A549 (cell line): ENCODE measurements at regions not wholly inside any gene's neighbourhood (a gene's known extent, or its start where the extent isn't known, plus 50 kb on each side); places are given as distances from the start of the nearest gene placed in this dataset.

ENCODE experiments used
- ATAC-seq, 2 experiments: fragments of 200-7000 bp in 1 of 2; fragments of >200 bp in 1 of 2; cut with Nextera tagmentation in 1 of 2; cut with Tn5 transposase in 1 of 2; 3 replicates each; pipeline versions ENCODE4 v1.8.0 to v1.9.1; 2018 to 2020; ENCODE audit warnings: mild to moderate bottlenecking in 1 of 2, moderate library complexity in 1 of 2
- CTCF ChIA-PET: fragments of 300-600 bp; sonication (Branson Sonifier 250); formaldehyde crosslinking; extraction: SDS; loops from one replicate; lab custom pipeline; 2021; ENCODE audit warnings: antibody characterized with exemption, inconsistent platforms; lab: Yijun Ruan, JAX
- POLR2A ChIA-PET: fragments of 350-600 bp; formaldehyde crosslinking; extraction: SDS; loops from one replicate; lab custom pipeline; 2021; ENCODE audit warnings: antibody characterized with exemption, inconsistent platforms; lab: Yijun Ruan, JAX
- DNase-seq, 2 experiments: peaks; one replicate each; pipeline versions ENCODE4 v3.0.0 to v3.0.0-alpha.2; 2011 to 2016; ENCODE audit warnings: low read depth in 1 of 2, low spot score in 1 of 2
- FAIRE-seq: peaks from 2 replicates; lab custom pipeline; 2011; peaks lifted over from hg19 to GRCh38; lab: Jason Lieb, UNC
- H3K27ac ChIP-seq, 2 experiments: fragments of >200 bp; sonication (Bioruptor Twin); formaldehyde crosslinking; 3 replicates each; pipeline ENCODE4 v1.5.1; 2016 to 2017
- H3K4me1 ChIP-seq: fragments of >200 bp; sonication (Bioruptor Twin); formaldehyde crosslinking; 3 replicates; pipeline ENCODE4 v1.6.1; 2016
- H3K4me2 ChIP-seq: fragments of >200 bp; sonication (Bioruptor Twin); formaldehyde crosslinking; 3 replicates; pipeline ENCODE4 v1.6.1; 2016
- H3K4me3 ChIP-seq: fragments of >200 bp; sonication (Bioruptor Twin); formaldehyde crosslinking; 3 replicates; pipeline ENCODE4 v1.5.1; 2016
- H3K9me3 ChIP-seq: fragments of >200 bp; sonication (Bioruptor Twin); formaldehyde crosslinking; 3 replicates; pipeline ENCODE4 v1.6.1; 2016
- ATOH8 ChIP-seq: fragments of 250-450 bp; sonication (Bioruptor Pico); IDR thresholded peaks from 2 replicates; pipeline ENCODE4 v1.5.0; 2020; ENCODE audit warnings: low read depth, mild to moderate bottlenecking, moderate library complexity
- CEBPB ChIP-seq, 2 experiments: fragments of >200 bp in 1 of 2; sonication (Bioruptor Twin) in 1 of 2; formaldehyde crosslinking in 1 of 2; IDR thresholded peaks; 2 replicates each; pipeline ENCODE4 v1.6.1; 2012 to 2016
- CHD2 ChIP-seq: fragments of 150-350 bp; IDR thresholded peaks from 2 replicates; pipeline ENCODE4 v1.6.1; 2014; ENCODE audit warnings: low read length; ENCODE audit not compliant: partially characterized antibody
- E2F6 ChIP-seq: IDR thresholded peaks from 2 replicates; pipeline ENCODE4 v1.6.1; 2012; ENCODE audit warnings: low read depth, borderline replicate concordance
- EHF ChIP-seq: fragments of 250-450 bp; sonication (Bioruptor Pico); IDR thresholded peaks from 2 replicates; pipeline ENCODE4 v1.5.0; 2020; ENCODE audit warnings: mild to moderate bottlenecking
- EHMT2 ChIP-seq: fragments of 200-600 bp; sonication (generic); IDR thresholded peaks from 2 replicates; pipeline ENCODE4 v1.6.1; 2016; ENCODE audit warnings: antibody characterized with exemption, low read depth, mild to moderate bottlenecking, moderate library complexity
- FOSB ChIP-seq: fragments of 250-450 bp; sonication (Bioruptor Pico); IDR thresholded peaks from 2 replicates; pipeline ENCODE4 v1.5.0; 2020; ENCODE audit warnings: mild to moderate bottlenecking, moderate library complexity
- FOXS1 ChIP-seq: fragments of 250-450 bp; sonication (Bioruptor Pico); IDR thresholded peaks from 2 replicates; pipeline ENCODE4 v1.5.0; 2020; ENCODE audit warnings: mild to moderate bottlenecking, moderate library complexity
- GATA3 ChIP-seq: IDR thresholded peaks from 2 replicates; pipeline ENCODE4 v1.6.1; 2012; ENCODE audit warnings: borderline replicate concordance
- HDAC2 ChIP-seq: fragments of 200-600 bp; sonication (generic); IDR thresholded peaks from 2 replicates; pipeline ENCODE4 v1.6.1; 2016
- HEYL ChIP-seq: fragments of 250-450 bp; sonication (Bioruptor Pico); IDR thresholded peaks from 2 replicates; pipeline ENCODE4 v1.8.0; 2021; ENCODE audit warnings: mild to moderate bottlenecking, moderate library complexity
- HOXB5 ChIP-seq: fragments of 250-450 bp; sonication (Bioruptor Pico); IDR thresholded peaks from 2 replicates; pipeline ENCODE4 v1.5.0; 2020; ENCODE audit warnings: mild to moderate bottlenecking, moderate library complexity
- JUN ChIP-seq, 2 experiments: fragments of >200 bp; sonication (Bioruptor Twin); formaldehyde crosslinking; IDR thresholded peaks; 2 replicates in 1 of 2; 3 replicates in 1 of 2; pipeline ENCODE4 v1.6.1; 2016 to 2017
- KDM5A ChIP-seq: fragments of 200-600 bp; sonication (generic); IDR thresholded peaks from 2 replicates; pipeline ENCODE4 v1.6.1; 2016; ENCODE audit warnings: antibody characterized with exemption, mild to moderate bottlenecking
- NFE2L2 ChIP-seq: fragments of 150-350 bp; conservative IDR thresholded peaks from 2 replicates; pipeline ENCODE4 v1.6.1; 2014; ENCODE audit warnings: low read length
- NPAS2 ChIP-seq: fragments of 250-450 bp; sonication (Bioruptor Pico); IDR thresholded peaks from 2 replicates; pipeline ENCODE4 v1.8.0; 2022; ENCODE audit warnings: mild to moderate bottlenecking, moderate library complexity, borderline replicate concordance
- NR3C1 ChIP-seq: fragments of >200 bp; sonication (Bioruptor Twin); formaldehyde crosslinking; IDR thresholded peaks from 3 replicates; pipeline ENCODE4 v1.6.1; 2017
- RAD21 ChIP-seq, 2 experiments: fragments of >200 bp in 1 of 2; sonication (Bioruptor Twin) in 1 of 2; formaldehyde crosslinking in 1 of 2; IDR thresholded peaks in 1 of 2; conservative IDR thresholded peaks in 1 of 2; 2 replicates in 1 of 2; 3 replicates in 1 of 2; pipeline ENCODE4 v1.6.1; 2012 to 2018; ENCODE audit warnings: inconsistent platforms in 1 of 2
- RARB ChIP-seq: fragments of 250-450 bp; sonication (Bioruptor Pico); IDR thresholded peaks from 2 replicates; pipeline ENCODE4 v1.8.0; 2021; ENCODE audit warnings: mild to moderate bottlenecking, moderate library complexity
- RCOR1 ChIP-seq: fragments of 150-350 bp; IDR thresholded peaks from 2 replicates; pipeline ENCODE4 v1.6.1; 2014; ENCODE audit warnings: antibody characterized with exemption, low read length, low read depth
- REST ChIP-seq: fragments of 200-600 bp; sonication (generic); IDR thresholded peaks from 2 replicates; pipeline ENCODE4 v1.6.1; 2016; ENCODE audit warnings: antibody characterized with exemption, mild to moderate bottlenecking, moderate library complexity
- RNF2 ChIP-seq: fragments of 200-600 bp; sonication (generic); IDR thresholded peaks from 2 replicates; pipeline ENCODE4 v1.6.1; 2016; ENCODE audit warnings: low read depth, mild to moderate bottlenecking, antibody characterized with exemption, moderate library complexity, borderline replicate concordance
- SMC3 ChIP-seq: fragments of >200 bp; sonication (Bioruptor Twin); formaldehyde crosslinking; IDR thresholded peaks from 3 replicates; pipeline ENCODE4 v1.6.1; 2018; ENCODE audit warnings: inconsistent platforms
- SREBF2 ChIP-seq: fragments of 450-650 bp; IDR thresholded peaks from 2 replicates; pipeline ENCODE4 v1.6.1; 2014; ENCODE audit warnings: mild to moderate bottlenecking, moderate library complexity
- TP53 ChIP-seq: fragments of 250-450 bp; sonication (Bioruptor Pico); IDR thresholded peaks from 2 replicates; pipeline ENCODE4 v1.5.0; 2021; ENCODE audit warnings: mild to moderate bottlenecking, moderate library complexity
- ZFP36 ChIP-seq: fragments of 450-650 bp; IDR thresholded peaks from 2 replicates; pipeline ENCODE4 v1.6.1; 2014; ENCODE audit warnings: borderline replicate concordance; ENCODE audit not compliant: partially characterized antibody
- WGBS: methylation state at CpG from one replicate; pipeline ENCODE4 v1.1.6; 2017; ENCODE audit errors: missing lambda C conversion rate; 5-methylcytosine and 5-hydroxymethylcytosine counted together
- TF ChIP-seq, protein P1 (sequence below): IDR thresholded peaks from 2 replicates; pipeline ENCODE4 v1.6.1; 2012

GRCh38 chr12:105840384-105840783 lies 298.4 kb downstream of the NUAK1 start:
- FAIRE-seq (no peak), ATAC-seq (no peak)
- Histone ChIP-seq H3K27ac (no peak overlapping the region), H3K9me3 (no peaks in the 10 kb centered on the region), H3K4me2 (no peak overlapping the region)
- TF ChIP-seq HEYL (no peak), TP53 (CRISPR knock-in tag) (no peak), HOXB5 (CRISPR knock-in tag) (no peak), E2F6 (no peak), REST (no peak), EHMT2 (no peak), ZFP36 (no peak), SMC3 (no peak), SREBF2 (no peak), EHF (CRISPR knock-in tag) (no peak), NR3C1 (no peak), NPAS2 (CRISPR knock-in tag) (no peak), RNF2 (no peak), GATA3 (no peak)
- TF ChIP-seq, all 56 proteins: peak for 0
- DNase-seq: no peak
- Histone ChIP-seq H3K4me3 (no peak overlapping the region), H3K4me1 (no peaks in the 10 kb centered on the region)
- POLR2A ChIA-PET: no interaction called here
- 61% methylated on average over 4 of the region's 4 CpGs for WGBS
- CTCF ChIA-PET: interaction anchor here (1.2 kb wide), 1 partner anchor 9 kb away, joined by 3 read pairs; no protein-coding TSS in a partner anchor

DNA sequence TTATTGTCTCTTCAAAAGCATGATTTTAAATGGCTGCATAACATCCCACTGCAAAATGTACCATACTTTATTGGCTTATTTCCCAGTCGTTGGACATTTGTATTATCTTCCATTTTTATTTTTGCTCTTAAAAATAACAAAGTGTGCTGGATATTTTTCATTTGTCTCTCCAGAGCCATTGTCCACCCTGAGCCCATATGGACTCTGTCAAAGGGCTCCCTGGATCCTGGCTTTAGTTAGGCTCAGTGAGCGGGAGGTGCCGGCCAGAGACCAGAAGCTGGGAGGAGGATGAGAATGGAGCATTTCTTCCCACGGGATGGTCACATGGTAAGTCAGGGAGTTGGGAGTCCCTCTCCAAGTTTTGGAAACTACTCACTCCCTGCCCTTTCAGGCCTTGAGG lies 296.9 kb downstream of the NUAK1 start:
- H3K4me2 ChIP-seq: no peak overlapping the region
- TF ChIP-seq RAD21 (conservative IDR thresholded peaks at IDR 0.05 in 1 of 2, IDR thresholded peaks at IDR 0.05 in 1 of 2): no peak
- no peak for TF ChIP-seq HOXB5 (CRISPR knock-in tag)
- TF ChIP-seq NFE2L2: no peak
- TF ChIP-seq FOXS1 (CRISPR knock-in tag): no peak
- TF ChIP-seq RCOR1: no peak
- TF ChIP-seq FOSB (CRISPR knock-in tag): no peak
- no peak for TF ChIP-seq KDM5A
- no peak for TF ChIP-seq ATOH8 (CRISPR knock-in tag)
- no peak for TF ChIP-seq RARB (CRISPR knock-in tag)
- TF ChIP-seq CHD2: no peak
- TF ChIP-seq HDAC2: no peak
- TF ChIP-seq JUN (IDR thresholded peaks at IDR 0.05): no peak
- TF ChIP-seq, protein P1, sequence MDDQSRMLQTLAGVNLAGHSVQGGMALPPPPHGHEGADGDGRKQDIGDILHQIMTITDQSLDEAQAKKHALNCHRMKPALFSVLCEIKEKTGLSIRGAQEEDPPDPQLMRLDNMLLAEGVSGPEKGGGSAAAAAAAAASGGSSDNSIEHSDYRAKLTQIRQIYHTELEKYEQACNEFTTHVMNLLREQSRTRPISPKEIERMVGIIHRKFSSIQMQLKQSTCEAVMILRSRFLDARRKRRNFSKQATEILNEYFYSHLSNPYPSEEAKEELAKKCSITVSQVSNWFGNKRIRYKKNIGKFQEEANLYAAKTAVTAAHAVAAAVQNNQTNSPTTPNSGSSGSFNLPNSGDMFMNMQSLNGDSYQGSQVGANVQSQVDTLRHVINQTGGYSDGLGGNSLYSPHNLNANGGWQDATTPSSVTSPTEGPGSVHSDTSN: no peak
- TF ChIP-seq CEBPB (IDR thresholded peaks at IDR 0.05): no peak
- 56% methylated on average over 4 of the region's 4 CpGs for WGBS
- H3K27ac ChIP-seq: no peak overlapping the region
- CTCF ChIA-PET: no interaction called here
- peak; percentile 87 for FAIRE-seq
- H3K4me1 ChIP-seq: no peaks in the 10 kb centered on the region
- DNase-seq: no peak
- no peaks in the 10 kb centered on the region for H3K9me3 ChIP-seq
- no peak for ATAC-seq
- no peak overlapping the region for H3K4me3 ChIP-seq
- POLR2A ChIA-PET: no interaction called here
